CD8-positive, alpha-beta memory T cell (primary cell): ENCODE measurements at regions not wholly inside any gene's neighbourhood (a gene's known extent, or its start where the extent isn't known, plus 50 kb on each side); places are given as distances from the start of the nearest gene placed in this dataset.

Source experiments
- CTCF ChIA-PET: fragments of 350-600 bp; sonication (Branson Sonifier 250); formaldehyde crosslinking; loops from one replicate; lab custom pipeline; 2021; ENCODE audit warnings: antibody characterized with exemption; lab: Charles Lee
- POLR2A ChIA-PET: fragments of 350-600 bp; sonication (Branson Sonifier 250); formaldehyde crosslinking; loops from one replicate; lab custom pipeline; 2021; ENCODE audit warnings: antibody characterized with exemption; lab: Charles Lee
- DNase-seq, 5 donors: peaks; one replicate each; pipeline versions ENCODE4 v3.0.0 to v3.0.0-alpha.2; 2020 to 2022; ENCODE audit warnings: mixed read lengths in 1 of 5
- H3K27ac ChIP-seq: one replicate; pipeline ENCODE4 v1.7.0; 2013; ENCODE audit warnings: low read depth, mild to moderate bottlenecking, low read length, moderate library complexity
- H3K27me3 ChIP-seq: 2 replicates; pipeline ENCODE4 v1.7.0; 2013; ENCODE audit warnings: low read length, mild to moderate bottlenecking; ENCODE audit not compliant: insufficient read depth, poor library complexity, severe bottlenecking
- H3K36me3 ChIP-seq: 2 replicates; pipeline ENCODE4 v1.7.0; 2013; ENCODE audit warnings: mild to moderate bottlenecking, low read length, moderate library complexity; ENCODE audit not compliant: insufficient read depth
- H3K4me1 ChIP-seq: 2 replicates; pipeline ENCODE4 v1.7.0; 2013; ENCODE audit warnings: mild to moderate bottlenecking, low read length, moderate library complexity; ENCODE audit not compliant: insufficient read depth
- H3K4me3 ChIP-seq: 2 replicates; pipeline ENCODE4 v1.7.0; 2013; ENCODE audit warnings: mild to moderate bottlenecking, low read length
- H3K9me3 ChIP-seq: 2 replicates; pipeline ENCODE4 v1.7.0; 2013; ENCODE audit warnings: mild to moderate bottlenecking, low read length
- H3K27ac Mint-ChIP-seq, 8 donors: one replicate each; pipeline ENCODE4 v1.8.0; 2020 to 2021; ENCODE audit warnings: mixed read lengths in 8 of 8, mild to moderate bottlenecking in 6 of 8, inconsistent platforms in 3 of 8, moderate library complexity in 3 of 8
- H3K27me3 Mint-ChIP-seq, 2 donors: one replicate each; pipeline ENCODE4 v1.8.0; 2020 to 2021; ENCODE audit warnings: mixed read lengths in 2 of 2, mild to moderate bottlenecking in 1 of 2, moderate library complexity in 1 of 2
- H3K36me3 Mint-ChIP-seq, 3 donors: one replicate each; pipeline ENCODE4 v1.8.0; 2020 to 2021; ENCODE audit warnings: mixed read lengths in 3 of 3, inconsistent platforms in 1 of 3, mild to moderate bottlenecking in 1 of 3
- H3K4me1 Mint-ChIP-seq, 3 donors: one replicate each; pipeline ENCODE4 v1.8.0; 2020 to 2021; ENCODE audit warnings: mixed read lengths in 3 of 3, inconsistent platforms in 1 of 3, mild to moderate bottlenecking in 1 of 3
- H3K4me3 Mint-ChIP-seq, 7 donors: one replicate each; pipeline ENCODE4 v1.8.0; 2020 to 2021; ENCODE audit warnings: mixed read lengths in 7 of 7, mild to moderate bottlenecking in 6 of 7, moderate library complexity in 4 of 7, inconsistent platforms in 2 of 7
- H3K9me3 Mint-ChIP-seq, 5 donors: one replicate each; pipeline ENCODE4 v1.8.0; 2020 to 2022; ENCODE audit warnings: mixed read lengths in 5 of 5, mild to moderate bottlenecking in 3 of 5, moderate library complexity in 2 of 5, inconsistent platforms in 1 of 5

- H3K4me1 Mint-ChIP-seq: peaks cover 0 to 9% (median 1%) of the 10 kb centered on the region in 3 donors
- no peak overlapping the region for H3K4me3 Mint-ChIP-seq
- no peaks in the 10 kb centered on the region for H3K36me3 ChIP-seq
- ChIA-PET POLR2A (no interaction called here), CTCF (no interaction called here)
- H3K27ac Mint-ChIP-seq: no peak overlapping the region
- no peaks in the 10 kb centered on the region for H3K27me3 ChIP-seq
- DNase-seq: no peak
- H3K9me3 Mint-ChIP-seq: no peaks in the 10 kb centered on the region
- no peaks in the 10 kb centered on the region for H3K4me1 ChIP-seq
- H3K27me3 Mint-ChIP-seq: peaks cover 0 to 5% of the 10 kb centered on the region in 2 donors
- H3K27ac ChIP-seq: no peak overlapping the region
- H3K4me3 ChIP-seq: no peak overlapping the region
- peaks cover 0 to 3% (median 0%) of the 10 kb centered on the region in 3 donors for H3K36me3 Mint-ChIP-seq
- no peaks in the 10 kb centered on the region for H3K9me3 ChIP-seq
Measured at GRCh38 chr2:47687856-47688255, 95.1 kb upstream of the MSH6 start.

- DNase-seq: no peak
- no peaks in the 10 kb centered on the region for H3K36me3 ChIP-seq
- no peaks in the 10 kb centered on the region for H3K9me3 ChIP-seq
- Mint-ChIP-seq H3K4me1 (peaks cover 0 to 9% (median 1%) of the 10 kb centered on the region in 3 donors), H3K4me3 (no peak overlapping the region), H3K9me3 (no peaks in the 10 kb centered on the region), H3K27me3 (peaks cover 0 to 5% of the 10 kb centered on the region in 2 donors), H3K36me3 (peaks cover 0 to 3% (median 0%) of the 10 kb centered on the region in 3 donors), H3K27ac (no peak overlapping the region)
- POLR2A ChIA-PET: no interaction called here
- no peaks in the 10 kb centered on the region for H3K4me1 ChIP-seq
- no peaks in the 10 kb centered on the region for H3K27me3 ChIP-seq
- H3K27ac ChIP-seq: no peak overlapping the region
- no peak overlapping the region for H3K4me3 ChIP-seq
- CTCF ChIA-PET: interaction anchor here (1.0 kb wide), 1 partner anchor 12 kb away, joined by 5 read pairs; no protein-coding TSS in a partner anchor
Measured at GRCh38 chr2:47686018-47686417, 96.9 kb upstream of the MSH6 start.

- Histone ChIP-seq H3K36me3 (no peaks in the 10 kb centered on the region), H3K27ac (no peak overlapping the region), H3K27me3 (no peaks in the 10 kb centered on the region), H3K4me3 (no peak overlapping the region), H3K4me1 (no peaks in the 10 kb centered on the region), H3K9me3 (no peaks in the 10 kb centered on the region)
- POLR2A ChIA-PET: no interaction called here
- Mint-ChIP-seq H3K4me3 (no peak overlapping the region), H3K27me3 (peaks cover 0 to 8% of the 10 kb centered on the region in 2 donors), H3K4me1 (no peaks in the 10 kb centered on the region), H3K9me3 (no peaks in the 10 kb centered on the region), H3K36me3 (peaks cover 0 to 3% (median 0%) of the 10 kb centered on the region in 3 donors), H3K27ac (no peak overlapping the region)
- DNase-seq: no peak
- CTCF ChIA-PET: no interaction called here
Measured at GRCh38 chr2:47682216-47682749, 100.7 kb upstream of the MSH6 start.

- CTCF ChIA-PET: no interaction called here
- DNase-seq: no peak
- H3K4me1 Mint-ChIP-seq: no peaks in the 10 kb centered on the region
- no peak overlapping the region for H3K4me3 ChIP-seq
- no peaks in the 10 kb centered on the region for H3K27me3 ChIP-seq
- no peaks in the 10 kb centered on the region for H3K4me1 ChIP-seq
- H3K36me3 Mint-ChIP-seq: no peaks in the 10 kb centered on the region
- no peaks in the 10 kb centered on the region for H3K9me3 Mint-ChIP-seq
- H3K36me3 ChIP-seq: no peaks in the 10 kb centered on the region
- peak overlapping the region in 1 of 8 donors; percentile 46 for H3K27ac Mint-ChIP-seq
- peaks cover 0 to 19% of the 10 kb centered on the region in 2 donors for H3K27me3 Mint-ChIP-seq
- H3K4me3 Mint-ChIP-seq: no peak overlapping the region
- POLR2A ChIA-PET: no interaction called here
- no peaks in the 10 kb centered on the region for H3K9me3 ChIP-seq
- H3K27ac ChIP-seq: no peak overlapping the region
Measured at GRCh38 chr2:47676261-47676926, 105.6 kb upstream of the KCNK12 start.

- H3K9me3 Mint-ChIP-seq: no peaks in the 10 kb centered on the region
- H3K4me3 Mint-ChIP-seq: no peak overlapping the region
- H3K27ac Mint-ChIP-seq: no peak overlapping the region
- no peak for DNase-seq
- Histone ChIP-seq H3K27ac (no peak overlapping the region), H3K9me3 (no peaks in the 10 kb centered on the region), H3K4me1 (no peaks in the 10 kb centered on the region), H3K27me3 (no peaks in the 10 kb centered on the region), H3K4me3 (no peak overlapping the region), H3K36me3 (no peaks in the 10 kb centered on the region)
- H3K36me3 Mint-ChIP-seq: no peaks in the 10 kb centered on the region
- H3K27me3 Mint-ChIP-seq: peaks cover 0 to 19% of the 10 kb centered on the region in 2 donors
- CTCF ChIA-PET: no interaction called here
- POLR2A ChIA-PET: interaction anchor here (0.6 kb wide), 1 partner anchor 54 kb away, joined by 3 read pairs; no protein-coding TSS in a partner anchor
- H3K4me1 Mint-ChIP-seq: no peaks in the 10 kb centered on the region
Measured at GRCh38 chr2:47675196-47675825, 104.5 kb upstream of the KCNK12 start.

GRCh38 chr2:47666332-47666731 is 95.5 kb upstream of the KCNK12 start:
- CTCF ChIA-PET: no interaction called here
- peaks cover 3 to 13% of the 10 kb centered on the region in 2 donors for H3K27me3 Mint-ChIP-seq
- POLR2A ChIA-PET: no interaction called here
- H3K27ac Mint-ChIP-seq: no peak overlapping the region
- no peak overlapping the region for H3K4me3 Mint-ChIP-seq
- H3K9me3 Mint-ChIP-seq: no peaks in the 10 kb centered on the region
- no peaks in the 10 kb centered on the region for H3K36me3 Mint-ChIP-seq
- Histone ChIP-seq H3K36me3 (no peaks in the 10 kb centered on the region), H3K27ac (no peak overlapping the region), H3K27me3 (no peaks in the 10 kb centered on the region), H3K9me3 (no peaks in the 10 kb centered on the region), H3K4me3 (no peak overlapping the region), H3K4me1 (no peaks in the 10 kb centered on the region)
- DNase-seq: no peak
- no peaks in the 10 kb centered on the region for H3K4me1 Mint-ChIP-seq

- H3K9me3 Mint-ChIP-seq: no peaks in the 10 kb centered on the region
- no peak overlapping the region for H3K4me3 Mint-ChIP-seq
- H3K27me3 ChIP-seq: no peaks in the 10 kb centered on the region
- CTCF ChIA-PET: no interaction called here
- H3K27ac Mint-ChIP-seq: no peak overlapping the region
- H3K36me3 ChIP-seq: no peaks in the 10 kb centered on the region
- DNase-seq: no peak
- no peaks in the 10 kb centered on the region for H3K9me3 ChIP-seq
- POLR2A ChIA-PET: no interaction called here
- no peak overlapping the region for H3K4me3 ChIP-seq
- no peaks in the 10 kb centered on the region for H3K4me1 Mint-ChIP-seq
- H3K27ac ChIP-seq: no peak overlapping the region
- H3K4me1 ChIP-seq: no peaks in the 10 kb centered on the region
- H3K36me3 Mint-ChIP-seq: no peaks in the 10 kb centered on the region
- H3K27me3 Mint-ChIP-seq: peaks cover 3 to 13% of the 10 kb centered on the region in 2 donors
Measured at GRCh38 chr2:47664817-47665216, 94.0 kb upstream of the KCNK12 start.

GRCh38 chr2:47662552-47662951 is 91.8 kb upstream of the KCNK12 start:
- no peak overlapping the region for H3K4me3 ChIP-seq
- no peak overlapping the region for H3K27ac ChIP-seq
- no peak overlapping the region for H3K27ac Mint-ChIP-seq
- no peaks in the 10 kb centered on the region for H3K9me3 Mint-ChIP-seq
- DNase-seq: no peak
- H3K27me3 Mint-ChIP-seq: peaks cover 3 to 11% of the 10 kb centered on the region in 2 donors
- no peaks in the 10 kb centered on the region for H3K27me3 ChIP-seq
- no peaks in the 10 kb centered on the region for H3K4me1 Mint-ChIP-seq
- H3K36me3 ChIP-seq: no peaks in the 10 kb centered on the region
- no peak overlapping the region for H3K4me3 Mint-ChIP-seq
- H3K9me3 ChIP-seq: no peaks in the 10 kb centered on the region
- POLR2A ChIA-PET: no interaction called here
- CTCF ChIA-PET: no interaction called here
- H3K4me1 ChIP-seq: no peaks in the 10 kb centered on the region
- no peaks in the 10 kb centered on the region for H3K36me3 Mint-ChIP-seq
